Testis (tissue), 2 donors: ENCODE measurements at regions not wholly inside any gene's neighbourhood (a gene's known extent, or its start where the extent isn't known, plus 50 kb on each side); places are given as distances from the start of the nearest gene placed in this dataset.

Experiments used
- POLR2A ChIP-seq: fragments of 450-650 bp; IDR thresholded peaks from one replicate; pipeline ENCODE4 v1.6.1; 2017; ENCODE audit warnings: antibody characterized with exemption, mild to moderate bottlenecking, moderate library complexity
- TF ChIP-seq, protein P1 (sequence below), 3 experiments: fragments of 450-650 bp in 2 of 3; fragments of 200-600 bp in 1 of 3; sonication (generic) in 1 of 3; IDR thresholded peaks; one replicate each; pipeline ENCODE4 v1.5.1; 2016 to 2019; ENCODE audit warnings: antibody characterized with exemption in 3 of 3, mild to moderate bottlenecking in 2 of 3, moderate library complexity in 1 of 3

DNA sequence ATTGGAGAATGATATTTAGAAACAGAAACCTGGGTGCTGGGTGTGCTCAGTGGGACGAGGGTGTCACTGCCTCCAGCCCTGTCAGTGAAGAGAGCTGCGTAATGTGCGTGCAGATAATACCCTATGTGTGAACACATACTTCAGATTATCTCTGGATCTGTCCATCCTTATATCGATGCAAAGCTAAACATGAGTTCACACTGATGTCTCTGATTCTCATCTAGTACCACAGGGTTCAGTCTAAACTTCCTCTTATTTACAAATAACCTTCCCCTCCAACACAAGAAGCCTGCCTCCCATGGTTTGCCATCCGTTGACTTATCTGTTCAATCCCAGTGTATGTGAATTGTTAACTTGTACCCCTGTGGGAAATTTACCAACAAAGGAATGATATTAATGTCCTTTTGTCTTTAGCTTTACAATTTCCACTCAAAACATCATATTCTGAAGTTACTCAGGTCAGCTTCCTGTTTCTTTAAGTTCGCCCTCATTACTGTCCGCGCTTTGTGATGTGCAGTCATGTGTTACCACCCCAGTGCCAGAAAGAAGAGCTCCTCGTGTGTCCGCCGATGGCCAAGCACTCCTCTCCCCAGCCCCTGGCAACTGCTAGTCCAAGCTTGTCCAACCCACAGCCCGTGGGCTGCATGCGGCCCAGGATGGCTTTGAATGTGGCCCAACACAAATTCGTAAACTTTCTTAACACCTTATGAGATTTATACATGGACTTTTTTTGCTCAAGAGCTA lies 108.2 kb downstream of the RTP5 start:
- TF ChIP-seq, protein P1, sequence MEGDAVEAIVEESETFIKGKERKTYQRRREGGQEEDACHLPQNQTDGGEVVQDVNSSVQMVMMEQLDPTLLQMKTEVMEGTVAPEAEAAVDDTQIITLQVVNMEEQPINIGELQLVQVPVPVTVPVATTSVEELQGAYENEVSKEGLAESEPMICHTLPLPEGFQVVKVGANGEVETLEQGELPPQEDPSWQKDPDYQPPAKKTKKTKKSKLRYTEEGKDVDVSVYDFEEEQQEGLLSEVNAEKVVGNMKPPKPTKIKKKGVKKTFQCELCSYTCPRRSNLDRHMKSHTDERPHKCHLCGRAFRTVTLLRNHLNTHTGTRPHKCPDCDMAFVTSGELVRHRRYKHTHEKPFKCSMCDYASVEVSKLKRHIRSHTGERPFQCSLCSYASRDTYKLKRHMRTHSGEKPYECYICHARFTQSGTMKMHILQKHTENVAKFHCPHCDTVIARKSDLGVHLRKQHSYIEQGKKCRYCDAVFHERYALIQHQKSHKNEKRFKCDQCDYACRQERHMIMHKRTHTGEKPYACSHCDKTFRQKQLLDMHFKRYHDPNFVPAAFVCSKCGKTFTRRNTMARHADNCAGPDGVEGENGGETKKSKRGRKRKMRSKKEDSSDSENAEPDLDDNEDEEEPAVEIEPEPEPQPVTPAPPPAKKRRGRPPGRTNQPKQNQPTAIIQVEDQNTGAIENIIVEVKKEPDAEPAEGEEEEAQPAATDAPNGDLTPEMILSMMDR (IDR thresholded peaks at IDR 0.05), result no peak
- TF ChIP-seq POLR2A, result no peak
